Heart left ventricle (tissue), 13 donors: ENCODE measurements at regions not wholly inside any gene's neighbourhood (a gene's known extent, or its start where the extent isn't known, plus 50 kb on each side); places are given as distances from the start of the nearest gene placed in this dataset.

ENCODE experiments used
- POLR2A ChIP-seq, 2 donors: fragments of 450-650 bp; IDR thresholded peaks; one replicate each; pipeline ENCODE4 v1.6.1; 2017; ENCODE audit warnings: antibody characterized with exemption in 2 of 2, mild to moderate bottlenecking in 2 of 2, moderate library complexity in 2 of 2
- TF ChIP-seq, protein P1 (sequence below), 12 donors: fragments of 200-600 bp; sonication (generic) in 4 of 12; IDR thresholded peaks; one replicate each; pipeline versions ENCODE4 v1.5.0 to v1.8.0; 2018 to 2022; ENCODE audit warnings: antibody characterized with exemption in 12 of 12, mild to moderate bottlenecking in 5 of 12
- donor health status: ischemic (EF 13 %, LVEDD 7.1; RV severe dilation, severe dysfunction).
- donor health status: DM: no; HTN: yes; CAD: no.
- donor health status: DM: no; HTN: no; CAD: no.
- donor health status: ischemic (EF 25% LVEDD 6.9; RV normal size, moderate dysfunction).
- donor health status: ischemic (EF 25% LVEDD 5.7; RV mildly dilated, moderate dysfunction).
- donor health status: ischemic (EF 35%, LVEDD 5.7; RV mildly dilated, moderate dysfunction).
- donor health status: nonischemic (EF 11% LVEDD 7.7; RV severe dilation, severe dysfunction).
- donor health status: DM: yes; HTN: yes; CAD: no.
- donor health status: PGD.
- donor health status: ischemic (EF 29% LVEDD 5.4; RV normal size, mild dysfunction).
- donor health status: nonischemic (EF 23%, LVEDD 6.1; RV moderate dilation, normal function).

DNA sequence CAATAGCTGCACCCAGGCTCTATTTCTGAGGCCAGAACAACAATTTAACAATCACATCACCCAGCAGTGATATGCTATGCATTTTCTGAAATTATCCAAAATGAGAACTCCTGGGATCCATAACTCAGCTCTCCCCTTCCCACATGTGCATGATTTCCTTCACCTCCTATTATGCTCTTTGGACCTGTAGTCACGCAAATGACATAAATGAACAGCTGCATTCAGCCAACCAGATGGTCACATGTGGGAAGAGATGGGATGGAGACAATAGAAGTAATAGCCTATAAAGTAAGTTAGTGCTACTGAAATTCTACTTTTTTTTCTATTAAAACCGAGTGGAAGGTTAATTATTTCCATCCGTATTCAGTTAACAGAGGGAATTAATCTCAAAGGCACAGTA, 662.1 kb upstream of the ID4 start:
- TF ChIP-seq, protein P1, sequence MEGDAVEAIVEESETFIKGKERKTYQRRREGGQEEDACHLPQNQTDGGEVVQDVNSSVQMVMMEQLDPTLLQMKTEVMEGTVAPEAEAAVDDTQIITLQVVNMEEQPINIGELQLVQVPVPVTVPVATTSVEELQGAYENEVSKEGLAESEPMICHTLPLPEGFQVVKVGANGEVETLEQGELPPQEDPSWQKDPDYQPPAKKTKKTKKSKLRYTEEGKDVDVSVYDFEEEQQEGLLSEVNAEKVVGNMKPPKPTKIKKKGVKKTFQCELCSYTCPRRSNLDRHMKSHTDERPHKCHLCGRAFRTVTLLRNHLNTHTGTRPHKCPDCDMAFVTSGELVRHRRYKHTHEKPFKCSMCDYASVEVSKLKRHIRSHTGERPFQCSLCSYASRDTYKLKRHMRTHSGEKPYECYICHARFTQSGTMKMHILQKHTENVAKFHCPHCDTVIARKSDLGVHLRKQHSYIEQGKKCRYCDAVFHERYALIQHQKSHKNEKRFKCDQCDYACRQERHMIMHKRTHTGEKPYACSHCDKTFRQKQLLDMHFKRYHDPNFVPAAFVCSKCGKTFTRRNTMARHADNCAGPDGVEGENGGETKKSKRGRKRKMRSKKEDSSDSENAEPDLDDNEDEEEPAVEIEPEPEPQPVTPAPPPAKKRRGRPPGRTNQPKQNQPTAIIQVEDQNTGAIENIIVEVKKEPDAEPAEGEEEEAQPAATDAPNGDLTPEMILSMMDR (IDR thresholded peaks at IDR 0.05), result no peak
- no peak for TF ChIP-seq POLR2A (IDR thresholded peaks at IDR 0.05)
